GM18909 (cell line): ENCODE measurements at regions not wholly inside any gene's neighbourhood (a gene's known extent, or its start where the extent isn't known, plus 50 kb on each side); places are given as distances from the start of the nearest gene placed in this dataset.
A peak's percentile ranks its signal among the peaks of the same experiment; 100 is the strongest.

ENCODE experiments used
- ATAC-seq: cut with Tn5 transposase; IDR thresholded peaks from one replicate; pipeline ENCODE4 v1.9.1; 2021; ENCODE audit warnings: mild to moderate bottlenecking; ENCODE audit not compliant: unreplicated experiment, poor library complexity

DNA sequence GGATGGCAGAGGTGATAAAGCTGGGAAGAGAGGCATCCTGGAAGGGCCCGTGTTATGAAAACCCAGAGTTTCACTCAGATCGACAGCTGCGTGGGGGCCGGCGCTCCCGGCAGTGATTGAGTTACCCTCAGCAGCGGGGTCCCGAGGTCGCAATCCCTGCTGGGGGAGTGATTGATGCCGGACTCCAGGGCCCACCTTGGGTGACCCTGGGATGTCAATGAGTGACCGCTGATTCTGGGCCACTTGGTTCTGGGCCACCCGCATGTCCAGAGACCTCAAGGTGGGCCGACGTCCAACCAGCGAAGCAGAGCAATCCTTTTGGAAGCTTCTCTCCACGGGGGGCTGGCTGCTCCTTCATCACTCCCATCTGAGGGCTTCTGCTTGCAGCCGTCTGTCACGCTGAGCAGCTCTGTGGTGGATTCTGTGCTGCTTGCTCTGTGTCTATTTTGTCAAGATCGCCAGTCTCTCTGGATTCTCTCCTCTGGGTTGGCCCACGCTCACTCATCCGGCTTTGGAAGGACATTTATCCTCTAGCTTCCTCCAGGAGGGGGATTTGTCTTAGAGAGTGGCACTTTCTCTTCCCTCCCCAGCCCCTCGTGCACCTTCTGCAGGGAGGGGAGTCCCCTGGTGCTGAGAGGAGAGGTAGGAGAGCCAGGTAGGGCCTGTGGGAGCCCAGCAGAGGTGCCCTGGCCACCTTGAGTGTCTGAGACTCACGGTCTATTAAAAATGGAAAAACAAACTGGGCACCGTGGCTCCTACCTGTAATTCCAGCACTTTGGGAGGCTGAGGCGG lies 110.9 kb upstream of the C1orf174 start:
- no peak for ATAC-seq

DNA sequence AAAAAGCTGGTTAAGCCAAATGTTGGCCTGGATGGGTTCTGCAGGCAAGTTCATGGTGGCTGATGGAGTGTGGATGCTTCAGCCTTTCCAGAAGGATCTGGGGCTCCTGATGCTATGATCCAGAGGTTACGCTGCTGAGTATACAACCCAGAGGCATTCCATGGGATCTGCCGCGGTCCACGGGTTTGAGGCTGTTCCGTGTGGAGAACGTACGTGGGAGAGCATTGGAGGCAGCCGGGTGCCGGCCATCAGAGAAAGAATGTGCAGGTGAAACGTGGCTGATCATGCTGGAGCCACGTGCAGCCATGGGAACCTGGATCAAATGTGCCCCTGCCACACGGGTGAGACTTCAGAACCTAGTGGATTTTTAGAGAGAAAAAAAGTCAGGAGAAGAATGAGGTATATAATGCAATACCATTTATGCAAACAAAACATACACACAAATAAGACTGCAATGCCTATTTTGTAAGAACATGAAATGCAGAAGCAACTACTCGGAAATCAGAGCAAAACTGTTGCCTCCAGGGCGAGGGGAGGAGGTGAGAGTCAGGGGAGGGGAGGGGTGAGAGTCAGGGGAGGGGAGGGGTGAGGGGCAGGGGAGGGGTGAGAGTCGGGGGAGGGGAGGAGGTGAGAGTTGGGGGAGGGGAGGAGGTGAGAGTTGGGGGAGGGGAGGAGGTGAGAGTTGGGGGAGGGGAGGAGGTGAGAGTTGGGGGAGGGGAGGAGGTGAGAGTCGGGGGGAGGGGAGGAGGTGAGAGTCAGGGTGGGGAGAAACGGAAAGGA lies 116.5 kb upstream of the C1orf174 start:
- ATAC-seq: no peak

DNA sequence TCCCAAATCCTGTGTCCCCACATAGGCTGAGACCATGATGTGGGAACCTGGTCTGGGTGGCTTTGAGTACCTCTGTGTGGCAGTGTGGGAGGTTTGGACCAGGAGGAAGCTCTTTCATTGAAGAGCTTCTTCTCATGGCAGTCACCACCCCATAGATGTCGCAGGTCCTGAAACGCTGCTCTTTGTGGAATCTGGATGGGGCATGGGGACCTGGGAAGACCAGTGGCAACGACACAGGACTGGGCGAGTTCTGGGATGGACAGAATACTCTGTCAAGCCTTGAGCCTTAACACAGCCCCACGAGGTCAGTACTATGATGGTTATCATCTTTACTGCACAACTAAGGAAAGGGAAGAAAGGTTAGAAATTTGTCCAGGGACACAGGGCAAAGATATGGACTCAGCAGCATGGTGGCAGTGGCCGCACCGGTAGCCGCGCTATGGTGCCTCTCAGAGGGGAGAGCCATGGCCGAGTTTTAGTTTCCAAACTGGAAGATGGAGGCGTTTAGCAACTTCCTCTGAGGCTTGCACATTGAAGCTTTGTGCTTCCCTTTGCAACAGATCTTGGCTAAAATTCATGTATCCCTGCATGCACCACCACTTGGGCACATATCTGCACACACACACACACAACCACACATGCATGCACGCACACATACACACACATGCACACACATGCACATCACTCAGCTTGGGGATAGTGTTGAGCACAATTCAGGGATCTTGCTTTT lies 117.7 kb upstream of the C1orf174 start:
- no peak for ATAC-seq

DNA sequence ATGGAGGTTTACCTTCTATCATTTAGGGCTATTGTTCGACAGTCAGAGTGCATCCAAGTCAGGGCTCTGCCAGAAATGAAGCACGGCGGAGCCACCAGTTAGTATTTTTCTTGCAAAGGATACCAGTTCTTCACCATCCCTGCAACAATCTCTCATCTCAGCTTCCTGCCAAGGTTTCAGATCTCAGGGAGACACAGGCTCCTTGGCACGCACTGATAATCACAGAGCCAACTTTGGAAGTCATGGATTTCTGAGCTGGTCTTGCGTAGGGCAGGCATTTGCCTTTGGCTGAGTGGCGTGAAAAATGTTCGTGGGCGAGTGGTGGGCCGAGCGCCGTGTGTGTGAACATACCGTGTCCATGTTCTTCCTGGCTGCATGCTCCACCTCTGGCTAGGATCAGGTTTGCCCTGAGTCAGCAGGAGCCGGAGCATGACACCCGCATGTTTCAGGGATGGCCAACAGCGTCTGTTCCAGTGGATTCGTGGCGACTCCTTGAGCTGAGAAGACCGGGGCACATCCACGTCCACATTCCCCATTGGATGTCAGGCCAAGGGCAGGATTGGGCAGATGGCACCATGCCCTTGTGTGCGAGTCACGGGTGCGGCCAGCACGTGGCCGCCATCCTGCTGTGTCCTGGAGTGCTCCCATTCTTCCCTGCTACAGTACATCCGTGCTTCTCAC lies 118.5 kb upstream of the C1orf174 start:
- ATAC-seq: no peak

DNA sequence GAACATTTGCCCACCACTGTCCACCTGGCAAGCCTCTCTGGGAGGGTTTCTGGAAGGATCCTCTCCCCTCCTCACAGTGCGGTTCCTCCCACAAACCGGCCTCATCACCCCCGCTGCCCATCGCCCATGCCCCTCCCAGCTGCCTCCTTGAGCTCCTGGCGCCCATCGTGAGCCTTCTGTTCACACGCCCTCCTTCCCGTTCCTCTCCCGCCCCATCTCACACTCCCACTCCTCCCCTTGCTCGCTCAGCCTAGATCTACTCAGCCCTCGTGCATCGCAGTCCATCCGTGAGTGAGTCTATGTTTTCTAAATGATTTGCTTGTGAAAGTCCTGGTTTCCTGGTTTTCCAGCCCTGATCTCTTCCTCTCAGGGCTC lies 119.1 kb upstream of the C1orf174 start:
- no peak for ATAC-seq

DNA sequence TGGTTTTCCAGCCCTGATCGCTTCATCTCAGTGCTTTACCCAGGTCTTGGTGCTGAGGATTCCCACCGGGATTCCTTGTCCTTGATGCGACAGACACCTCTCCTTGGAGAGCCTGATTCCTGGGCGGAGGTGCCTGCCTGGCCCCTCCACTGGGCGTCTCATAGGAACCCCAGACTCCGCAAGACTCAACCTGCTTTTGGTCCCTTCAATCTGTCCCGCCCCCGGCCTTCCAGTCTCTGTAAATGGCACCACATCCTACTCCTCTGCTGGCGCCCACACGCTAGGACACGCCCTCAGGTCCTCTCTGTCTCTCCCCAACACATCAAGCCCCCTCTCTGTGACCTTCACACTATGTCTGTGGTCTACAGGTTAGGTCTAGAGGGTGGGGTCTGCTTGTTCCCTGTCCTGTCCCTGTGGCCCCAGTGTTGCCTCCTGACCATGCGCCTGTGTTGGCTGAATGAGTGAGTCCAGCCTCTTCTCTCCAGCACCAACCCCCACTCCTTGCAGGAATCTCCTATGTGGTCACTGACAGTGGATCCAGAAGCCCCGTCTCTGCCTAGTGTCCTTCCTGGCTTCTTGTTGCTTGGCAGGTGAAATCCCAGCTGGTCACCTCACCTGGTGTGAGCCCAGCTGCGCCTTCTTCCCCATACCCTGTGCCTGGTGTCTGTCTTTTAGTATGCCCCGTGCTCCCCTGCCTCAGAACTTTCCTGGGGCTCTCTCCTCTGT lies 119.7 kb upstream of the C1orf174 start:
- no peak for ATAC-seq

DNA sequence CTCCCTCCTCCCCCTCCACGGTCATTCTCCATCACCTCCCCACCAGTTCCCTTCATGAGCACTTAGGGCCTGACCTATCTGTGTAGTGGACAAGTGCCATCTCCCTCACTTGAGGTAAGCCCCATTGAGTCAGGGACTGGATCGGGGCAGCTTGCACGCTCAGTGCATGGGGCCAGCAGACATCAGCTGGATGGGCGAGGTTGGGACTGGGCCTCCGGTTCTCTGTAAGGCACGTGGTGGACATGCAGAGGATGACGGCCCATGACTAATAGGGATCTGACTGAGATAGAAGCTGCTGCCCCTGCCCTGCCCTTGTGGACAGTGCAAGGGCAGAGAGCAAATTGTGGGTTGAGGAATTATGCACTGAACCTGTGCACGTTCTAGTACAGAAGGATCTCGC lies 120.4 kb upstream of the C1orf174 start:
- no peak for ATAC-seq

DNA sequence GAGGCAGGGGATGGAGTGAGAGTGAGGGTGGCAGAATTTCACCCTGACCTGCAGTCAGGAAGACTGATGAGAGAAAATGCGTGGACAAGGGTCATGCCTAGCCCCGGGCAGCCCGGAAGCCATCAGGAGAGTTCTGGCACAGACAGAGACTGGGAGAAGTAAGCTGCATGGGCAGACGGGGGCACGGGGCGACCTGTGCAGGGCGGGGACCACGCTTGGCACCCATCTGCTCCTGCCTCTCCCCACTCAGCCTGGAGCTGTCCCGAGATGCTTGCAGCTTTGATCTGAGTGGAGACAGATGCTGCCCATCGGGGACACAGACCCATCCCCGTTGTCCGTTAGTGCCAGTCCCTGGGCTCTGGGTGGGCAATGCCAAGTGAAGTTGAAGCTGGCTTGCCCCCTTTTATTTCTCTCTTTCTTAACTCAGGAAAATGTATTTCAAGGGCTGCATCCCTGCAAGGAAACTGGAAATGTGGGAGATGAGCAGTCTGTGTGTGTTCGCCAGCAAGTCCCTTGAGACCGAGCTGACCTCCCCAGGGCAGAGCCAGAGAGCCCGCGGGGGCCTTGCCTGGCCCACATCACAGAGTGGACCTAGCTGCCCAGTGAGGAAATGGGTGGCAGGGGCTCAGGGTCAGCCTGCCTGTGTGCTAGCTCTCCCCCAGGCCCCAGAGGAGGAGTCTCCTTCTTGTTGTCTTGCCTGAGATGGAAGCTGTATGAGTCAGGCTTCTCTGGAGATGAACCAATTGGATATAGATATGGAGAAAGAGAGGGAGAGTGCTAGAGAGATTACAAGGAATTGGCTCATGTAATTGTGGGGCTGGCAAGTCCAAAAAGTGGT lies 121.3 kb upstream of the C1orf174 start:
- ATAC-seq: no peak

DNA sequence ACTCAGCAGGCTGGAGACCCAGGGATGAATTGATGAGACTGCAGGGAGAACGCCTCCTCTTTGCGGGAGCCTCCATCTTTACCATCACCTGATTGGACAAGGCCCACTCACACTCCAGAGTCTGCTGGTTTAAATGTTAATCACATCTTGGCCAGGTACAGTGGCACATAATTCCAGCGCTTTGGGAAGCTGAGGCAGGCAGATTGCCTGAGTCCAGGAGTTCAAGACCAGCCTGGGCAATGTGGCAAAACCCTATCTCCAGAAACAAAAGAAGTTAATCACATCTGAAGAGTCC lies 121.8 kb upstream of the C1orf174 start:
- no peak for ATAC-seq

DNA sequence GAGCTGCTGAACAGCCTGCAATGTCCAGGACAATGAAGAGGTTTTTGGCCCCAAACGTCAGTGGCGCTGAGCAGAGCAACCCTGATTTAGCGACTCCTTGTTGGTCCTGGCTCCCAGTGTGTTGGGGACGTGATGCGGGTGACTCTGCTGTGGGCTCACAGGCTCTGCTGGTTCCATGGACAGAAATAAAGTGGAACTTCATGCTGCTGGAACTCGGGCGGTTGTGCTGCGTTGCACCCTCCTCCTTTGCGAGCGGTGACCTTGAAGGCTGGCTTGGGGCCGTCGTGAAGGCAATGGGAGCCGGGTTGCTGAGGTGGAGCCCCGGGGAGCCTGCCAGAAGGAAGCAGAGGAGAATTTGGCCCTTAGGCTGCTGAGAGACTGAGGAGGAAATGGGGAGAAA lies 122.6 kb upstream of the C1orf174 start:
- no peak for ATAC-seq

DNA sequence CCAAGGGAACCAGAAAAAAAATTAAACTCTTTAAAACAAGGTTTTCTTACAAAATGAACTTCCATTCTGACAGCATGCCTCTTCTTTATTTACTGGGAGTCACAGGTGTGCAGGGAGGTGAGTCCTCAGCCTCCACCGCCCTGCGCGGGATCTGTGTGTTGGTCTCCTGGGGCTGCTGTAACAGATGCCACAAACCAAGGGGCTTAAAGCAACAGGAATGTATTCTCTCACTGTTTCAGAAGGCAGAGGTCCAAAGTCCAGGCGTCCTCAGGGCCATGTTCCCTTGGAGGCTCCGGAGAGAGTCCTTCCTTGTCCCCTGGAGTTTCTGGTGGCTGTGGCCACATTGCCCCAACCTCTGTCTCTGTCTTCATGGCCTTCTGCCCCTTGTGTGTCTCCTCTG lies 123.6 kb upstream of the C1orf174 start:
- ATAC-seq: no peak

DNA sequence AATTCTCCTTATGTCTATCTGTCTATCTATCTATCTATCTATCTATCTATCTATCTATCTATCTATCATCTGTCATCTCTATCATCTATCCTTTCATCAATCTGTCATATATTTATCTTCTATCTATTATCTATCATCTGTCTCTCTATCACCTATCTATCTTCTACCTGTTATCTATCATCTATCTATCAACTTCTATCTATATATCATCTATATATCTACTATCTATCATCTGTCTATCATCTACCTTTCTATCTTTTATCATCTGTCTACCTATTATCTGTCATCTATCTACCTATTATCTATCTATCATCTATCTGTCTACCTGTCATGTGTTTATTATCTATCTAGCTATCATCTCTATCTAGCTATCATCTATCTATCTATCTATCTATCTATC lies 124.7 kb upstream of the C1orf174 start:
- no peak for ATAC-seq

DNA sequence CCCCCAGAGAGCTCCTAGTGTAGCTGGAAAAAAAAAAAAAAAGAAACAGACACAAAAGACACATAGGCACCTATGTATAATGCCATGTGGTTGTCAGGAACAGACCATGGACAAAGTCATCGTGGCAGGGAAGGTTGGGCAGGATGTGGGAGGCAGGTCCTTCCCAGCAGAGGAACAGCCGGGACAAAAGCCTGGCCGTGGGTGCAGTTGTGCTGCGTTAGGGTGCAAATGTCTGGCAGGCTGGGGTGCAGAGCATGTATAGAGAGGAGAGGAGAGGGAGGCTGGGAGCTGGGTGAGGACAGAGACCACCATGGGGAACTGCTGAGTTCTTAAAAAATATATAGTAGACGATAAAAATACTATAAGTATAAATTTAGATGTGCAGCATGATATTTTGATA lies 125.7 kb upstream of the C1orf174 start:
- no peak for ATAC-seq

DNA sequence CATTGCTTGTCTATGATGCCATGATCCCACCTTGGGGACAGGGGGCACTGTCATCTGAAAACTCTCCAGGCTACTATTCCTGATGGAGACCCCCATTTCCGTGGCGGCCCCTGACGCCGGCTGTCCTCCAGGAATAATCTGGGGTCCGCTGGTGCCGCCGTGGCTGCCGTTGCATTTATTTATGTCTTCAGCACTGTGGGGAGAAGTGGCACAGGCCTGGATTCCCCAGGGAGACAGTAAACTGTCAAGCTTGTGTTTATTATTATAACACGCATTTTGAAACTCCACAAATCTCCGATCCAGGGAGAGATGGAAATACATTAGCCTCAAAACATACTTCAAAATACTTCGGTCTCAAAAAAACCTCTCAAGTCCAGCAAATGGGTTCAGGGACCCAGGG lies 126.9 kb upstream of the C1orf174 start:
- ATAC-seq: no peak

DNA sequence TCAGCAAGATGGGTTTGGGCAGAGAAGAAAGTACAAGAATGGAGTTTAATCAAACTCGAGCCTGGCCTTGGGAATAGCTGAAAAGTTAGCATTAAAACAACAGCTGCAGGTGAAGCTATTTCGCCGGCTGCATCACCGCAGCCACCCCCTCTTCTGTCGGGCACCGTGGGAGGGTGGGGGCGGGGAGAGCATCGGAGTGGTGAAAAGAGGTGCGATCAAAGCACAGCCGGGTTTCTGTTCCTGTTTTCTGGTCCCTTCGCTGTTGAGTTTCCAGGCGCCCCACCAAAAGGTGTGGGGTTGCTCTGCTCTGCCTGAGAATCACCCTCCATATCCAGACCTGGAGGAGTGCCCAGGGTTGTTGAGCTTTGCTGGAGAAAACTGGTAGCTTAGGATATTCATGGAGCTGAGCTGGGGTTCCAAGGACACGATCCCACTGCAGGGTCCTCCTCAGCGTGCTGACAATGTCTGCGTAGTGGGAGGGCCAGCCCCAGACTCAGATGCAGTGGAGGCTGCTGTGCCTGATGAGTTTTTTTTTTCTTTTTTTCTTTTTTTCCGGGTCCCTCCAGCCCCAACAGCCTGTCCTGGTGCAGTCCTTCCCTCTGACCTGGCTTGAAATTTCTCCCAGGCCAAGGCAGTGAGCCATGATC lies 127.5 kb upstream of the C1orf174 start:
- peak; percentile 57 for ATAC-seq

DNA sequence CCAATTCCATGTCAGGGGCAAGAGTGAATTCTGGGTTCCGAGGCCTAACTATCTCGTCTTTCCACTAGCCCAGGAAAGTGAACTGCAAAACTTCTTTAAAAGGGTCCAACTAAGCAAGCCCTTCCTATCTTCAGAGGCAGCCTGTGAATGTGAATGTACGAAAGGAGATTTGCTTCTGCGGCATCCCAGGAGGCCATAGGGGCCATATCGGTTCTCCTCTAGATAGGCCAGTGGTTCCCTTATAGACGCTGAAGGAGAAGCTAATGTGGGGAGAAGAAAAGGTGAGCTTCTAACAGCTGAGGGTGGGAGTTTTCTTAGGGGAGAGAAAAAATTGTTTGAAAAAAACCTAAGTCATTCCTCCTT lies 128.0 kb upstream of the C1orf174 start:
- ATAC-seq: no peak

DNA sequence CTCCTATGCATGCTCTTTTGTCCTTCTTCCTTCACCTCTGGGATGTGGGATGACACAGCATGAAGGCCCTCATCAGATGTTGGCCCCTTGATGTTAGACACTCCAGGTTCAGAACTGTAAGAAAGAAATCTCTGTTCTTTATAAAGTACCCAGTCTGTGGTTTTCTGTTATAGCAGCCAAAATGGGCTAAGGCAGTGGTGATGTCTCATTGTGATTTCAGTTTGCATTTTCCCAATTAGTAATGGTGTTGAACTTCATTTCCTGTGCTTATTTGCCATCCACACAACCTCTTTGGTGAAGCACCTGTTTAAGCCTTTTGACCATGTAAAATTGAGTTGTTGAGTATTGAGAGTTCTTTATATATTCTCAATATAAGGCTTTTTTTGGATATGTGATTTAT lies 129.3 kb upstream of the C1orf174 start:
- ATAC-seq: no peak

DNA sequence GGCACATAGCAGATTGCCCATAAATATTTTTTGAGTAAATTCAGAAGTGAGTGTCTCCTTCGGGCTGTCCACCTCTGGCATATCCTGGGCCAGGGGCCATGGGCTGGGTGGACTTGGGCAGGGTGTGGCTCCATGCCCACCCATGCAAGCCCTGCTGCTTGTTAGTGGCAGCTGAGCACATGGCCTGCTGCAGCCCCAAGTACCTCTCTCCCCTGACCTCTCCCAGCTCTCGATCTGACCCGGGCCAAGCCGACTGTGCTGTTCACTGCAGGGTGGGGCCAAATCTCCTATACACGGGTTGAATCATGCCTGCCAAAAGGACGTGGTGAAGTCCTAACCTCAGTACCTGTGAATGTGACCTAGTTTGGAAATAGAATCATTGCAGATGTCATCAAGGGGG lies 132.5 kb upstream of the C1orf174 start:
- ATAC-seq: no peak

DNA sequence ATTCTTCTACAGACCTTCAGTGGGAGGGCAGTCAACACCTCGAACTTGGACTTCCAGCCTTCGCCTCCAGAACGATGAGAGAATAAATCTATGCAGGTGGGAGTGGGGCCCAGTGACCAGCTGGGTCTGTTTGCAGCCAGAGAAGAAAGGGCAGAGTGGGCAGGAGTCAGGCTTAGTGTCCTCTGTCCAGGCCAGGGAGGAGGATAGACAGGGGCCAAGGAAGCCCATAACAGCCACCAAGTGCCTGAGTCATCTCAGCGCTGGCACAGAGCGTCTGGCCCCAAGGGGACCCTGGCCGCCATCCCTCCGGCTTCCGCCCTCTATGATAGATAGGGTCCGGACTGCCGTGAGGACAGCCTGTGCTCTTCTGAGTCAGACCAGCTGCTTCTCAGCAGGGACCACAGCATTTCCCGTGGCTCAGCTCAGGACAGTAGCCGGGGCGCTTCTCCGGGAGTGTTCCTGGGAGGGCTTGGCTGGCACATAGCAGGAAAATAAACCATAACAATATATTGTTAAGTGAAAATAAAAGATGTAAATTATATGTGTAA lies 133.1 kb upstream of the C1orf174 start:
- no peak for ATAC-seq
